ENCODE measurements at regions not wholly inside any gene's neighbourhood (a gene's known extent, or its start where the extent isn't known, plus 50 kb on each side); places are given as distances from the start of the nearest gene placed in this dataset.
"Not testable (repeated sequence)": the region's sequence is repeated elsewhere in the genome, so short reads cannot be mapped to it uniquely, and the experiment has no call there.

DNA sequence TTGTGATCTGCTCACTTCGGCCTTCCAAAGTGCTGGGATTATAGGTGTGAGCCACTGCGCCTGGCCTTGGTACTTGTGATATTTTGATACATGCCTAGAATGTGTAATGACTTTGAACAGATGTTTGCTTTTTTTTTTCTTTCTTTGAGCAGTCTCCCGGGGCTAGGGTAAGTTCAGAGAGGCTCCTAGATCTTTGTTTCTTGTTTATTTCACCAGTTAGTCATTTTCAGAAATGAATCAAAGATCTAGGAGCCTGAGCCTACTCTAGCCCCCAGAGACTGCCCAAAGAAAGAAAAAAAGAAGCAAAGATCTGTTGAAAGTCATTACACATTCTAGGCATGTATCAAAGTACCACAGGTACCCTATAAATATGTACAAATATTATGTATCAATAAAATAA, 66.3 kb downstream of the NPIPB11 start:
- H3K9me3 ChIP-seq; H3K4me1 ChIP-seq; H3K36me3 ChIP-seq; DNase-seq; H3K27me3 ChIP-seq; intact Hi-C loops (cut with DNase I); H3K27ac ChIP-seq; H3K4me3 ChIP-seq: not testable (repeated sequence)
- 51 to 94% methylated on average over 2 to 3 of the region's 3 CpGs for WGBS, 2 donors

DNA sequence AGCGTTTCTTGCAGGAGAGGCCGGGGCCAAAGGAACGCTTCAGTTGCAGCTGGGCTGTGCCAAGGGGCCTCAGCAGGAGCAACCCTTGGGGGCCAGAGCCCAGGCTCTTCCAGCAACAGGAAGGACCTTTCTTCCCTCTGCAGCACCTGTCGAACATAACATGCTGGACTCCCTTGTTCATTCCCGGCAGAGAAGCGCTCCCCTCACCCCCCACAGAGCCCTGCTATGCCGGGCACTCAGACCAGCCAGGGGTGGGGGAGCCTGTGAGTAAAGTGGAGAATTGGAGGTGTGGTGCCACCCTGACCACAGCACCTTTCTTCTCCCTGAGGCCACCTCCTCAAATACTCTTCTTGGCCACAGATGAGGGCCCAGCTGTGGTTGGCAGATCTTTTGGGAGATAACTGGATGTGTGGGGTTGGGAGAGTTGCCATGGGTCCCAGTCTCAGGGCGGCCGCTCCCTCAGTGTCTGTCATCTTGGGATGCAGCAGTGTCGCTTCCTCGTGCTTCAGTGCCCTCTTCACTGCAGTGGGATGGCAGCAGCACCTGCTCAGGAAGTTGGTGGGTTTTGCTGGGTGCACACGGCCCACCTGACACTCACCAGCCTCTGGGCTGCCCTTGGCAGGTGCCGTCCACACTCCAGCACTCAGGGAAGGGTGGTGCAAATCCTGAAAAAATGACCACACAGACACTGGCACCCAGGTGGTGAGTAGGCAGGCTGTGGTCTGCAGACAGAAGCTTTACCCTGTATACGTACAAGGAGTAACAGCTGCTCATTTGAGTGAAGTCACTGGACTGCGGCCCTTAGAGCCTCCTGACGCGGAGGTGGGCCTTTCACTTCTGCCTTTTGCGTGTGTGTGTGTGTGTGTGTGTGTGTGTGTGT, 67.5 kb downstream of the NPIPB11 start:
- H3K9me3 ChIP-seq; H3K4me1 ChIP-seq; H3K27me3 ChIP-seq; H3K27ac ChIP-seq; DNase-seq; H3K36me3 ChIP-seq; intact Hi-C loops (cut with DNase I); H3K4me3 ChIP-seq: not testable (repeated sequence)
- WGBS, 2 donors = 74 to 88% methylated on average over 3 to 9 of the region's 18 CpGs

DNA sequence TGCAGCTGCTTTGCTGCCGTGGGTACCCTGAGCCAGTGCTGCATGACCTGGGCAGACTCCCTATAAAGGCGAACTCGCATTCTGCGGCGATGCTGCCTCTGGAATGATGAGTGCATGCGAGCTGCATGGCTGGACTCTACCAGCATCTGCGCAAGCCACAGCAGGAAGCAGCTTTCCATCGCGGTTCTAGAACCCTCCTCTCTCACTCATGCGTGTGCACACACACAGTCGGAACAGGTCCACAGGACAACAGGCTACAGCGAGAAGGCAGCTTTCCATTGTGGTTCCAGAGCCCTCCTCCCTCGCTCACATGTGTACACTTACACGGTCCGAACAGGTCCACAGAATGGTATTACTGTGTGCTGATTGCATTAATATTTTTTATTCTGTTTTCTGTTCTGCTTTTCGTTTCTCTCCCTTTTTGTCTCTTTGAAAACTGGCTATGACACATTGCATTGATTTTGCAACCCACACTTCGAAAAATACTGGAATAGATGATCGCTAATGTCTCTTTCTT, 69.1 kb downstream of the NPIPB11 start:
- intact Hi-C loops (cut with DNase I); H3K4me1 ChIP-seq; H3K27me3 ChIP-seq; H3K27ac ChIP-seq; H3K9me3 ChIP-seq; H3K4me3 ChIP-seq; DNase-seq; H3K36me3 ChIP-seq: not testable (repeated sequence)
- 72 to 88% methylated on average over 13 to 17 of the region's 18 CpGs for WGBS, 2 donors

DNA sequence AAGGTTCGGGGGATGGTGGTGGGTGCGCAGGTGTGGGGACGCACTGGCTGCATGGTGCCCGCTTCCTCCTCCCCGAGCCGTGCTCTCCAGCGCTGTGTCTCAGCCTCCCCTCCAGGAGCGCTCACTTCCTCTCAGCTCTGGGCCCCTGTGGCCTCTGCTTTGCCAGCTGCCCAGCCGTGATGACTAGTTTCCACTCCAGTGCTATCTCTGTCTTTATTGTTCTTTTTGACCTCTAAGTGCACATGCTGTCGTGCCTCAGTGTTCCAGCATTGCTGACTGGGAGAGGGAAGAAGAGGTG, 71.0 kb downstream of the NPIPB11 start:
- H3K4me1 ChIP-seq; DNase-seq; H3K9me3 ChIP-seq; H3K27ac ChIP-seq; intact Hi-C loops (cut with DNase I); H3K4me3 ChIP-seq; H3K27me3 ChIP-seq; H3K36me3 ChIP-seq: not testable (repeated sequence)
- WGBS, 2 donors = 80 to 82% methylated on average over 2 to 7 of the region's 10 CpGs

DNA sequence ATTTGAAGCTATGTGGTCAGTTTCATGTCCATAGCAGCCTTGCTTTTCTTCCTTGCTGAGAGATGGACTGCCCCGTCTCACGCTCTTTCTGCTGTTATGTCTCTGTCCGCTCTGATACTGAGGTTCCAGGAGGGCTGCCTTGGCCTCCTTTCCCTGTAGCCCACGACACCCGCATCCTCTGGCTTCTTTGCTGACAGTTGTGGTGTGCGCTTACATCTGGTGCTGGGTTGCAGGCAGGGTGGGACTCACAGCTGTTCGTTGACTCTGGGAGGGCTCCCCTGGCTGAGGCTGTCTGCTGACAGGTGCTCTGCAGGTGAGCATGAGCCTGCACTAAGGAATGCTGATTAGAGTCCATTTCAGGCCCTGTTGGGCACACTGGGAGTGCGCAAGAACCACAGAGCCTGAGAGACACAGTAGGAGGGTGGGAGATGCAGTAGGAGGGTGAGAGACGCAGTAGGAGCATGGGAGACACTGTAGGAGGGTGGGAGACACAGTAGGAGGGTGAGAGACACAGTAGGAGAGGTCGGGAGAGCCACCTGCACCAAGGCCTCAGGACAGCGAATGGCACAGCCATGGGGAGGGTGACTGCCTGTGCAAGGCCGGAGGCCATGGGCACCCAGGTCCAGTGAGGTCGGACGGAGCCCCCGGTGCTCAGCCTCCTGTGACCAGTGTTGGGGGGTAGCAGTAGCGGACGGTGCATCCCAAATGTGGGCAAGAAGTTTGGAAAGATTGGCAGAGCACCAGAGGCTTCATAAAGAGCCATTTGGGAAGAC, 71.5 kb downstream of the NPIPB11 start:
- H3K27ac ChIP-seq; H3K4me1 ChIP-seq; H3K36me3 ChIP-seq; H3K4me3 ChIP-seq; intact Hi-C loops (cut with DNase I); DNase-seq; H3K9me3 ChIP-seq; H3K27me3 ChIP-seq: not testable (repeated sequence)
- WGBS, 2 donors = 90 to 93% methylated on average over 6 to 14 of the region's 17 CpGs

DNA sequence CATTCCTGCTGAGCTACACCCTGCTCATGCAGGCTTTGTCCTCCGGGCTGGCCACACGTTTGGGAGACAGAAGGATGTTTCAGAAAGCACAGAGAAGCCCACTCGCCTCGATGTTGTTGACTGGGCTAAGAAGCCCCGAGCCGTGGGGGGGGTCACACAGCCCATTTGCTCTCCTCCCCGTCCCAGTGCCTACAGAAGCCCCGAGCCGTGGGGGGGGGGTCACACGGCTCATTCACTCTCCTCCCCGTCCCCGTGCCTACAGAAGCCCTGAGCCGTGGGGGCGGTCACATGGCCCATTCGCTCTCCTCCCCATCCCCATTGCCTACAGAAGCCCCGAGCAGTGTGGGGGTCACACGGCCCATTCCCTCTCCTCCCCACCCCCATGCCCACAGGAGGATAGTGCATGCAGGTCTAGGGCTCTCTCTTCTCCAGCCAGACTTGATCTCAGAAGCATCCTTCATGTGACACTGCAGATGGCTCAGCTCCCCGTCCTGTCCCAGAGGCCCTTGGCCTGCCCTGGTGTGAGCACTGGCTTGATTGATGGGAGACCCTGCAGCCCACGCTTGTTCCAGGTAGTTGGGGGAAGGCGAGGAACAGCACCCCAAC, 72.9 kb downstream of the NPIPB11 start:
- H3K4me3 ChIP-seq; H3K27me3 ChIP-seq; H3K4me1 ChIP-seq; H3K27ac ChIP-seq; intact Hi-C loops (cut with DNase I); H3K9me3 ChIP-seq; H3K36me3 ChIP-seq; DNase-seq: not testable (repeated sequence)
- WGBS, 2 donors = 73 to 93% methylated on average over 3 to 5 of the region's 20 CpGs

DNA sequence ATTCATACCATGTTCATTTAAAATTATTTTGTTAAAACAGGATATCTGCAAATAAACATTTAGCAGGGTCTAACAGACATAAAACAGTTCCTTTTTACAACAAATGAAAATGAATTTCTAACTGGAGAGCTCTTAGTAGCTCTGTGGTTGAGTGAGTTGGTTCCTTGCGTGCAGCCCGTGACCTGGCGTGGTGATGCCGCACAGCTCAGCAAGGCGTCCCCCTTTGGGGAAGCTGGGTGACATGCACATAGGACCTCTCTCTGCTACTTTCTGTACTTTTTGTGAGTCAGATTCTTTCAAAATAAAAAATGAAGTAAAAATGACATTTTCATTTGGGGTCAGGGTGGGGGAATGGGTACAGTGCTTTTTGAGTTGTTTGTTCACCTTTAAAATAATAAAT, 75.9 kb downstream of the NPIPB11 start:
- intact Hi-C loops (cut with DNase I); H3K27me3 ChIP-seq; H3K27ac ChIP-seq; H3K36me3 ChIP-seq; H3K4me3 ChIP-seq; H3K9me3 ChIP-seq; DNase-seq; H3K4me1 ChIP-seq: not testable (repeated sequence)
- no CpG with 5 or more reads among the region's 5 CpGs for WGBS, 2 donors

DNA sequence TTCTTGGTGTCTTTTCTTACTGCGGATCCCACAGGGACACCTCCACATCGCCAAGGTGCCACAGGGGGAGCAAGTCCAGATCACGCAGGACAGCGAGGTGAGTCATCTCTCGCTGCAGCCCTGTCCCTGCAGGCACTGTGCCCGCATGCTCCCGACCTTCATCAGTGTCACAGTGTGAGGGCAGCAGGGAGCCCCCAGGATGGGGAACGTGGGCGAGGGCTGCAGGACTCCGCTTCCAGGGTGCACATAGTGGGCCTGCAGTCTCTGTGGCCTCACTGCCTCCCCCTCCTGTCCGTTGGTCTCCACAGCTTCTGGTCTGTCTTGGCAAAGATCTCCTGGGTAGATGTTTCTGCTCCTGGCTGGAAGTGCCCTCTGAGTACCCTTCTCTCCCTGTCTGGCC, 78.0 kb downstream of the NPIPB11 start:
- H3K4me3 ChIP-seq; H3K27ac ChIP-seq; H3K27me3 ChIP-seq; DNase-seq; H3K9me3 ChIP-seq; intact Hi-C loops (cut with DNase I); H3K36me3 ChIP-seq; H3K4me1 ChIP-seq: not testable (repeated sequence)
- WGBS, 2 donors = 29 to 60% methylated on average over 1 of the region's 11 CpGs
- TF ChIP-seq, protein P1, sequence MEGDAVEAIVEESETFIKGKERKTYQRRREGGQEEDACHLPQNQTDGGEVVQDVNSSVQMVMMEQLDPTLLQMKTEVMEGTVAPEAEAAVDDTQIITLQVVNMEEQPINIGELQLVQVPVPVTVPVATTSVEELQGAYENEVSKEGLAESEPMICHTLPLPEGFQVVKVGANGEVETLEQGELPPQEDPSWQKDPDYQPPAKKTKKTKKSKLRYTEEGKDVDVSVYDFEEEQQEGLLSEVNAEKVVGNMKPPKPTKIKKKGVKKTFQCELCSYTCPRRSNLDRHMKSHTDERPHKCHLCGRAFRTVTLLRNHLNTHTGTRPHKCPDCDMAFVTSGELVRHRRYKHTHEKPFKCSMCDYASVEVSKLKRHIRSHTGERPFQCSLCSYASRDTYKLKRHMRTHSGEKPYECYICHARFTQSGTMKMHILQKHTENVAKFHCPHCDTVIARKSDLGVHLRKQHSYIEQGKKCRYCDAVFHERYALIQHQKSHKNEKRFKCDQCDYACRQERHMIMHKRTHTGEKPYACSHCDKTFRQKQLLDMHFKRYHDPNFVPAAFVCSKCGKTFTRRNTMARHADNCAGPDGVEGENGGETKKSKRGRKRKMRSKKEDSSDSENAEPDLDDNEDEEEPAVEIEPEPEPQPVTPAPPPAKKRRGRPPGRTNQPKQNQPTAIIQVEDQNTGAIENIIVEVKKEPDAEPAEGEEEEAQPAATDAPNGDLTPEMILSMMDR (IDR thresholded peaks at IDR 0.05) = peak in 1 of 6 experiments; percentile 9

DNA sequence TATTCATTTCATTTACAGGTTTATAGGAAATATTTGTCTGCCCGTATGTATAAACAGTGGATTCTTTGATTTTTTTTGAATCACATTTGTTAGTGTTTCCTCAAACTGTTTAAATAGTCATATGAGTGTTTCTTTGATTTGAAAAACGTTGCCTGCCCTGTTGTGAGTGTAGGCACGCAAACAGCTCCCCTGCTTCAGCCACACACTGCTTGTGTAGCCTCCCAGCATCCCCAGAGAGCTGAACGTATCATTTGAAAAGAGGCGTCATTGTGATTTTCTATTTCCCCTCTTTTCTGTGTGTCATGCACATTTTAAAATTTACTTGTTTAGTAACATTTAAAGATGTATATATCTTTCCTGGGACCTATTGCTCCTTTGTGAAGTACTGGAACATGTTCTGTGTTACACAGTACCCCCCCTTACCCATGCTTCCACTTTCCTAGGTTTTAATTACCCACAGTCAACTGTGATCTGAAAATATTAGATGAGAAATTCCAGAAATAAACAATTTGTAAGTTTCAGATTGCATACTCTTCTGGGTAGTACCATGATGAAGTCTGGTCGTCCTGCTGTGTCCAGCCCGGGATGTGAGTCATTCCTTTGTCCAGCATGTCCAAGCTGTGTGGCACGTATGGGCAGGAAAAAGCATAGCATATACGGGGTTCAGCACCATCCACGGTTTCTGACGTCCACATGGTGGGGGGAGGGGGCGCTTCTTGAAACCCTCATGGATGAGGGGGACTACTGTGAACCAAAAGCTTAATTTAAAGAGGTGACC, 78.7 kb downstream of the NPIPB11 start:
- H3K4me1 ChIP-seq; H3K4me3 ChIP-seq; intact Hi-C loops (cut with DNase I); H3K27me3 ChIP-seq; H3K9me3 ChIP-seq; H3K27ac ChIP-seq; H3K36me3 ChIP-seq; DNase-seq: not testable (repeated sequence)
- WGBS, 2 donors = 44% methylated on average over 8 to 10 of the region's 12 CpGs

DNA sequence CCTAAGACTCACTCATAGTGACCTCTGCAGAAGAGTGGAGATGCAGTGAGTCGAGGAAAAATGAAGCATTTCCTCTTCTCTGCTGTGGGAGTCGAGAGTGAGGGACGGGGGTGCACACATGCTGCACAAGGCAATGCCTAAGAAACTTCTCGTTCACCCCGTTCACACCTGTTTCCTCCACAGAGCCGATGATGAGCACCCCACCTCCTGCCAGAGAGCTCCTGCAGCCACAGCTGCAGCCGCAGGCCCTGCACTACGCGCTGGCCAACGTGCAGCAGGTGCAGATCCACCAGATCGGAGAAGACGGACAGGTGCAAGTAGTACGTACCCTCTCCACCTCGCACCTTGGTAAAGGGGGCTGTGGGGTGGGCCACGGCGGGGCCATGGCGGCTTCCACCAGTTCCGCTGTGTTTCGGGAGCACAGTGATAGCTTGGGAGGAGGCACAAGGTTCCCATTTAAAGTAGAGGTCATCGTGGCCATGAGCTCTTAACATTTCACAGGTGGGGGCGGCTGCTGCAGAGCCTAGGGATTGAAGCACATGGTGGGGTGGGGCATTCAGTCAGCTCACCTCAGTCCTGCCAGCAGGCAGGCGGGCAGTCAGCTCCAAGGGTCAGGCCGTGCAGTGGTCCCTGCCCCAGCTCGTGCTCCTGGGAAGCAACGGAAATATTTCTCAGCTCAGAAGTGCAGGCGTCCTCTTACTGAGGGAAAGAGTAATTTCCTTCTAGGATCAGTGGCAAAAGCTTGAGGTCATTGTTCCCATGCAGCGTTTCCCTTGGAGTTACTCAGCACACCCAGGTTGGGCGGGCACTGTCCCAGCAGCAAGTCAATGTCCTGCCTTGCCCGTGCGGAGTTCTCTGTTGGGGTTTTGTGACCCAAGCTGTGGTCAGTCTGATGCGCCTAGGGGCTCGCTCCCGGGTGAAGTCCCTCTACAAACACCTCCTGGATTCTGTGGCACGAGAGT, 80.1 kb downstream of the NPIPB11 start:
- H3K27me3 ChIP-seq; H3K9me3 ChIP-seq; H3K36me3 ChIP-seq; H3K4me1 ChIP-seq; H3K27ac ChIP-seq; DNase-seq; H3K4me3 ChIP-seq; intact Hi-C loops (cut with DNase I): not testable (repeated sequence)
- 77 to 100% methylated on average over 3 to 5 of the region's 34 CpGs for WGBS, 2 donors

DNA sequence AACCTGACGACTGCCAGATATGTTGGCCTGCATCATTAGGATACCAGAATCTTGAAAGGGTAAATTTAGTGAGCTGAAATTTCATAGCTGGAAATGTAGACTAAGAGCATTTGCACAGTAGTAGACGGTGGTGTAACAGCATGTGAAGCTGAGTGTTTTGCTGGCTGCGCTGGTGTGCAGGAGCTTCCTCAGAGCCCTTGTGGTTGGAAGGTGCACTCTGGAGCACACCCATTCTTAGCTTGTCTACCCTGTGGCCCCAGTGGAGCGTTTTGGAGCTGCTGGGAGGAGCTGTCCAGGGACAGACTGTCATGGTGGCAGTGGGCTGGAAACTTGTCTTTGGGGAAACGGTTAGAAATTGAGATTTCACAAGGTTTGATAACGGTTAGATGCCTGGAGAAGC, 82.8 kb downstream of the NPIPB11 start:
- WGBS, 2 donors = 85 to 93% methylated on average over 5 of the region's 6 CpGs
- intact Hi-C loops (cut with DNase I); H3K4me1 ChIP-seq; H3K27me3 ChIP-seq; H3K36me3 ChIP-seq; H3K9me3 ChIP-seq; H3K4me3 ChIP-seq; H3K27ac ChIP-seq; DNase-seq: not testable (repeated sequence)

Data from esophagus squamous epithelium (tissue), 5 donors.